PC-9 (cell line): ENCODE measurements at regions not wholly inside any gene's neighbourhood (a gene's known extent, or its start where the extent isn't known, plus 50 kb on each side); places are given as distances from the start of the nearest gene placed in this dataset.
"Not testable (repeated sequence)": the region's sequence is repeated elsewhere in the genome, so short reads cannot be mapped to it uniquely, and the experiment has no call there.

Experiments used
- CTCF ChIP-seq: fragments of 200-600 bp; sonication (generic); conservative IDR thresholded peaks from 2 replicates; pipeline ENCODE4 v1.6.1; 2017; ENCODE audit warnings: mixed run types, antibody characterized with exemption, mild to moderate bottlenecking, moderate library complexity
- EZH2 ChIP-seq: fragments of 200-600 bp; sonication (generic); IDR thresholded peaks from 2 replicates; pipeline ENCODE4 v1.8.0; 2017; ENCODE audit warnings: antibody characterized with exemption, low read depth

GRCh38 chr1:242985096-242985495 lies 270.0 kb downstream of the CEP170 start:
- not testable (repeated sequence) for TF ChIP-seq CTCF, EZH2
